HG02798 (cell line): ENCODE measurements at regions not wholly inside any gene's neighbourhood (a gene's known extent, or its start where the extent isn't known, plus 50 kb on each side); places are given as distances from the start of the nearest gene placed in this dataset.

Source experiments
- ATAC-seq: cut with Tn5 transposase; IDR thresholded peaks from one replicate; pipeline ENCODE4 v1.9.1; 2021; ENCODE audit warnings: mild to moderate bottlenecking; ENCODE audit not compliant: unreplicated experiment, poor library complexity

DNA sequence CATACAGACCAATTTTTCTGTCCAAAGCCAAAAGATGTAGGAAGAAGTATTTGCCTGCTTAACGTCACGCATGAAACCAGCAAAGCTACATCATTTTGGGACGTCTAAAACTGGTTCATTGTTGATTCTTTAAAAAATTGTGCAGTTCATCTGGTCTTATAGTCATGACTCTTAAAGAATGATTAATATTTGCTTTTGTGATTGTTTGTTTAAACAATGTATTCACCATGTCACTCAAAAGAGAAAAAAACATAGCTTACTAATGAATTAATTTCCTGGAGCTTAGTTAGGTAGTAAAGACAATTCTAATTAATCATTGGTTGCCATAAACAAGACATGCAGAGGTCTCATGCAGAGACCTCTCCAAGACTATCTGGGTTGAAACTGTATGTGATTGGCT is 157.3 kb downstream of the RPS12 start:
- no peak for ATAC-seq

DNA sequence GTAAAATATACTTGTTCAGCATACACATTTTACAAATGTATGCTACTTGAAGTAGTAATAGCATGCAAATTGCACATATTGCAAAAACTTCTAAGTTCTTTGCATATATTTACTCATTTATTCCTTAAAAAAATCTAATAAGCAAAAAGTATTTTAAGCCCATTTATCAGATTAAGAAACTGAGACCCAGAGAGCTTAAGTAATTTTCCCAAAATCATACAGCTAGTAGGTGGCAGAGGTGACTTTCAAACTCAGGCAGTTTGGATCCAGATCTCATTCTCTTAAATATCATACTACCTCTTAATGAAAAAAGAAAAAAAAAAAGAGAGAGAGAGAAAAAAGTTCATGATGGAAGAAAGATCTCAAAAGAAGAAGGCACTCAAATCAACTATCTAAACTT is 157.9 kb downstream of the RPS12 start:
- no peak for ATAC-seq

DNA sequence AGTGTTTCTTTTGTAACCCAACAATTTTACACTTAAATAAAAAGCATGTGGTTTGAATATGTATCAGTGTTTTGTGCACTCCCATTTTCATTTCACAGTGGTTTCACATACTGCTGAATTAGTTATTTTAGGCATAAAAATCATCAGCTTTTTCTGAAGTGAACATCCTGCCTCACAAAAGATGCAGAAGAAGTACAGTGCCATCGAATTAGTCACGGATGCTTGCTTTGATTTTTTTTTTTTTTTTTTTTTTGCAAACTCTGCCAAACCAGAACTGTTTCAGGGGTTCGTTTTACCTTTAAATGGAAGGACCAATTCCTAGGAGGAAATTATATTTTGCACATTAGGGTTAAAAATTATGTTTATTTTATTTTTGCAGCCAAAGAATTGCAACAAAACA is 158.6 kb downstream of the RPS12 start:
- ATAC-seq: no peak

DNA sequence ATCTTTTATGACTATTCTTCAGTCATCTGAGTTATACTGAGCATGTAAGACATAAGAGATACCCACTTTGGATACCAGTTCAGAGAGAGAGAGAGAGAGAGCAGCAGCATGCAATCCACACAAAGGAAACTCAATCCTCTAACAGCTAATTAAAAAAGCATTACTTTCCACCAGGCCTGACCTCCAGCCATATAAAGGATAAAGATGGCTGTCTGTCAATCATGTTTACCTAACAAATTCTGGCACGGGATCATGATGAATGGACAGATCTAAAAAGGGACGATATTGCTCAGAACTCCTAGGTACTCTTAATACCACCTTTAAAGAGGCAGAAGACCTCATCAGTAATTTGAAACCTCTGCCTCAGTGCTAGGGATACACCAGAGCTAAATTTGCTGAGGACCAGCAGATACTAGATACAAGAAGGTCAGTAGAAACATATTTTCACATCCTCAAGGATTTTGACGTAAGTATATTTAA is 159.2 kb downstream of the RPS12 start:
- ATAC-seq: no peak

DNA sequence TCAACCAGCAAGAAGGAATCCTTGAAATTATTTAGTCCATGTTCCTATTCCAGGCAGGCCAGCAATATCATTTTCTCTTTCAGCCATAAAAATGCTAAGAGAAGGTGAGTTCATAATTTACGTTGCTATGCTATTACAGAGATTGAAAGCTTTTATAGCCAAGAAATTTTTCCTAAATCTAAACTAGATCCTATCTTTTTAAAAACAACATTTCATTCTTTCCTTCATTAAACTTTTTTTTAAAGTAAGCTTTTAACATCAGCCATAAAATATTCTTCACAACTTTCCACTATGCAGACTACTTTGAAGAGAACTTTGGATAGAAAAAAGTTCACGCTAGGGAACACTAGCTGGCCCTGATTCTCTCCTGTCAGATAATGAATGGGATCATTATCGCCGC is 159.8 kb downstream of the RPS12 start:
- no peak for ATAC-seq

DNA sequence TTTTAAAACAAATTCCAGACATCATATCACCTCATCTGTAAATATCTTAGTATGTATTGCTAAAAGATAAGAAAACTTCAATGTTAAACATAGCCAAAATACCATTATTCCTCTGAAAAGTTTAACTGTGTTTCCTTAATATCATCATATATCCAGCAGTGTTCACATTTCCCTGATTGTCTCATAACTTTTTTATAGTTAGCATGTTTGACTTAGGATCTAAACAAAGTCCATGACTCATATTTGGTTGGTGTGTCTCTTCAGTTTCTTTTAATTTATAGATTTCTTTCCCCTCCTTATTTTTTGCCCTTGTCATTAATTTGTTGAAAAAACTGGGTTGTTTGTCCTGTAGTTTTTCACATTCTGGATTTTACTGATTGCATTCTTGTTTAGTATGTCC is 163.0 kb downstream of the RPS12 start:
- ATAC-seq: no peak

DNA sequence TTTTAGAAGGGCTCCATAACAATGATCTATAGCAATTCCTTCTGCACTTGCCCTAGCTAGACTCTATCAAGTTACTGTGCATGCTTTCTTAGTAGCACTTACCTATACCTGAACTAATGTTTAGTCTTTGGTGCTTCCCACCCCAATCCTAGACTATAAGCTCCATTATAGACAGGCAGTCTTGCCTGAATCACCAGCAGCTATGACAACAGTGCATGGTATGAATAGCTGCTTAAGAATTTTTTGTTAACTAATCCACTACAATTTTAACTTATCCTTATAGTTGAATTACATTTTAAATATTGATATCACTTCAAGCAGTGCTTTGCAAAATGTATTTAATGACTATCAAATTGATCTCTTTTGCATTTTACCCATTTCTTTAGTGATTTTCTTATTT is 164.3 kb downstream of the RPS12 start:
- ATAC-seq: no peak

DNA sequence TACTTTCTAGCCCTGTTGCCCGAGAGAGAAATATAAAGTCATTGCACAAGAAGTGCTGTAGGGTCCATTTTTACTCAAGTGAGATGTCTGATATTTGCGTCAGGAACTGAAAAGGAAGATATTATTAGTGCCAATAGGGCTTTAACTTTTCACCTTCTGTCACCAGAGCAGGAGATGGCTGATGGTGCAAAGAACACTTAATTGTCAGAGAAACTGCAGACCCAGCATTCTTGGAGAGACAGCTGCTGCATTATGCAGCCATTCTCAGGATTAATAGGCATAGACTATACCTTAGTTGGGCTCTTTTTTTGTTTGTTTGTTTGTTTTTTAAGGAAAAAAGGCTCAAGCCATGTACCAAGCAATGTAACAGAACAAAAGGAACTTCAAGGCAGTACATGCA is 179.4 kb downstream of the RPS12 start:
- no peak for ATAC-seq

DNA sequence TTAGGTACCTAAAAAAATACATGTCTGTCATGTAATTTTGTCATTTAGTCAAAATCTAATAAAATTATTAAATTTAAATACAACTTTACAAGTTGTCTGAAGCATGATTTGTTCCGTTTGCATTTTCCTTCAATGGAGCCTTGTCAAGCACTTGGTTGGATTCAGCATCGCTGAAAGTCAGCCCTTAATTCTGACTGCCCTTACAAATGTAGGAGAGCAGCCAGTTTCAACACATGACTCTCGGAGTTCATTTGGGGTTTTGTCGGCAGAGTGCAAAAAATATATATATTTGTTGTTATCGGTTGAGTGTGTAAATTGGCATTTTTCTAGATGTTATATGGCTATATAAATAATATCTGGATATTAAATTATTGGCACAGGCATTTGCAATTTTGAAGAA is 180.6 kb downstream of the RPS12 start:
- ATAC-seq: no peak

DNA sequence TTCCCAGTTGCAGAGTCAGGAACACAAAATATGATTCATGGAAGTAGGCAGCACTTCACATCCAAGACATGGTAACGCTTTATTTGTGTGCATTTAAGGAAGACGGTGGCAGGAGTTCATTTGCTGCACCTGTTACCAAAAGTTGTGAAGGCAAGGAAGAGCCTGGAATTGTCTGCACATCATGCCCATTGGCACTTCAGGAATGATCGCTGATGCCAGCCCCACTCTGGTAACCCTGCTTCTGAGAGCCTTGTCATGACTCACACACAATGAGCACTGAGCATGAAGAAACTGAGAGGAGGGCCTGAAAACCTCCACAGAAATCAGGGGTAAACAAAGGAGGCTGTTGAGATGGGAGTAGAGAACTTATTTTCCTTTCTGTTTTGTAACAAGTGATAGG is 181.1 kb downstream of the RPS12 start:
- no peak for ATAC-seq

DNA sequence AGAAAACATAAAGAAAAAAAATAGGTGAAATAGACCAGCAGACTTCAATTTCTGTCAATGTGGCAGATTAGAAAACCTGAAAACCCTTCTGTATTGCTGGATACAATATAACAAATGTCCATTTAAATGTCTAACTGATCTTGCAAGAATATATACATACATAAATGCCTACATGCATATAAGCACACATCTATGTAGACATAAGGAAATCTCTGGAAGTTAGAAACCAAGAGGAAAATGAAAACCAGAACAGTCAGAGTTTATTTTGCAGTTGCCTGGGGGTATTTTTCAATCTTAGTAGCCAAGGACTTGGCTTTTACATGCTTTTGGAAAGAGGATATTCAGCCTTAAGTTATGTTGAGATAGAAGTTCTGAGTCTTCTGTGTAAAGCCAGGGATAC is 184.0 kb downstream of the RPS12 start:
- ATAC-seq: no peak

DNA sequence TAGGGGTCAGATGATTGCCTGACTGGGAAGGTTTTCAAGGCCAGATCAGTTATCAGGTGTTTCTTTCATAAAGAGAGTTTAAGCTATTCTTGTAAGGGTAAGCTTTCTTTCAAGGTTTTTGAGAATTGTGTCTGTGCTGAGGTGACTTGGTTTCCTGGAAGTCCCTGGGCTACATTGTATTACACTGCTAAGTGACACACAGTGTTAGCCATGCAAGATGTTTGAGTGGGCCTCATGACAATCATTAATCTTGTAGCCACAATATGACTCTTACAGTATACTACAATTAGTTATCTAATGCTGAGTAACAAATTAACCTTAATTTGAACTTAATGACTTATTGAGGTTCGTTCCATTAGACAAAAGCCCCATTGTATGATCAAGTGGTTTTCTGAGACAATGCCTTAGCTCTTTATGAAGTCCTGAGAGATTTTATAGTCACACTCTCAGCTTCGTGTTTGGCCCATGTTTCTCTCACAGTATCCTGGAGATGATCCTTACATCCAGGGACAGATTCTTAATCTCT is 186.7 kb downstream of the RPS12 start:
- ATAC-seq: no peak

DNA sequence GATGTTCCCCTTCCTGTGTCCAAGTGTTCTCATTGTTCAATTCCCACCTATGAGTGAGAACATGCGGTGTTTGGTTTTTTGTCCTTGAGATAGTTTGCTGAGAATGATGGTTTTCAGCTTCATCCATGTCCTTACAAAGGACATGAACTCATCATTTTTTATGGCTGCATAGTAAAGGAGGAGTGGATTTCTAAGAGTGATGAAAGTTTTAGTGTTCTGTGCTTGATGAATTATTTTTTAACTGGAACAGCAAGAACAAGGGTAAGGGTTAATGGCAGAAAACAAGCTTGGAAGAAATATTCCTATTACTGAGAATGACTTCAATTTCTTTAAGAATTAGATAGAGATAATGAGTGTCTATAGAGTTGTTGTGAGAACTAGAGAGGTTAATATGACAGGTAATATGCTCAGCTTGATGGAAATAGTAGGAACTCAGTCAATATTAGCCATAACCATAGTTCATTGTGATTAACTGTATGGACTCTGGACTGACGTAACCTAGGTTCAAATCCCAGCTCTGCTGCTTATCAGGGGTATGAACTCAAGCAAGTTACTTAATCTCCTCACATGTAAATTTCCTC is 190.0 kb downstream of the RPS12 start:
- ATAC-seq: no peak

DNA sequence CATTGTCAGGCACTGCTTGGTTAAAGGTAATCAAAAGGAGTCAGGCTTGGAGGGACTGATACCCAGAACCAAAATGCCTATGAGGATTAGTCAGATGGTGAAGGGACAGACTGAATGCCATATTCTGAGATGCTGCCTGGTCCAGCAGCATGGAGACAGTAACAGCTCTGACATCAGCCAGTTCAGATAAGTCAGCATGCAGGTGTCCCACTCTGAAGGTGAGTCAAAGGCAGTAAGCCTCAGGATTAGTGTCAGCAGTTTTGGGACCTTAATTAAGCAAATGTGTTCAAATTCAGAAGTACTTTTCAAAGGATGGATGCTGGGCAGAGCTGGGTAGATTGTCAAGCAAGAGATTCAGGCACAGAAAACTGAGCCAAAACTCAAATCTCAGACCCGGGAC is 198.4 kb downstream of the RPS12 start:
- no peak for ATAC-seq

DNA sequence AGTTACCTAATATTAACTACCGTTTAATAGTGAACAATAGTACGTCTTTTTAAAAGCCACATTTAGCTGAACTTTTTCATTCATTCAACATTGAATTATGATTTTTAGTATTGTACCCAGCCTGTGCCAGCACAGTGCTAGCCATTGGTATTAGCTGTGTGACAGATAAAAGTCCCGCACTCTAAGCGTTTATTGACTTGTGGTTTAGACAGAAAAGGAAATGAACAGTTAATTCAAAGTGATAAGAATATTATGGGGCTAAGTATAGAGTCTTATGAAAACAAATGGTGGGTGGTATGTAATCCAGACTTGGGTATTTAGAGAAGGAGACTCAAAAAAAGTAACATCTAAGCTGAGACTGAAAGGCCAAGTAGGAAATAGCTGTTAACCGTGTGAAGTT is 202.3 kb downstream of the RPS12 start:
- no peak for ATAC-seq

DNA sequence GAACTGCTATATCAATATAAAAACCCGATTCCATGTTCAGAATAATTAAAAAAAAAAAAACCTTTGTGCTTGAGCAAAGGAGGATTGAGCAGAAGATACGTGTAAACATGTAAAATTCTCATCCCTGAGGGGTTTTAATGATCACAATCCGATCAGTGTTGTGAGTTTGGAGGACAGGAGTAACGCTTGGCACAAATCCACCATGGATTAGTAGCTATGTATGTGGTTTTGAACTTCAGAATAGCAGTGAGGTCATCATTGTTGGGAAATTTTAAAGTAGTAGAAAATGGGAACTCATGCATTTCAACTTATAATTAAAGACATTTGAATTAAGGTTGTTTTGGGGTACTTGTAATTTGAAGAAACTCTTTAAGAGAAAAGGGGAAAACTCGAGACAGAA is 203.2 kb downstream of the RPS12 start:
- ATAC-seq: no peak

DNA sequence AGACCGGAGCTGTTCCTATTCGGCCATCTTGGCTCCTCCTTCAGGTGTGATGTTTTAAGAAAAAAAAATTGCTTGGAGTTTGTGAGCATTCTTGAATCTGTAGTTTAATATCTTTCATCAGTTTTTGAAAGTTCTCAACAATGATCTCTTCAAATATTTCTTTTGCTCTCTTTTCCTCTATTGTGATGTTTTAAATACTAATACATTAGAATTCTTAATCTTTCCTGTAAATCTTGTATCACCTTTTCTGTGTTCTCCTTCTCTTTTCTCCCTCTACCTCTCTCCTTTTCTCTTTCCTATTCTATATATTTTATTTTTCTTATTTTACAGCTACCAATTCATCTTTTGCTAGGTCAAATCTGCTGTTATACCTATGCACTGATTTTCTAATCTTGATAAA is 212.3 kb downstream of the RPS12 start:
- no peak for ATAC-seq

DNA sequence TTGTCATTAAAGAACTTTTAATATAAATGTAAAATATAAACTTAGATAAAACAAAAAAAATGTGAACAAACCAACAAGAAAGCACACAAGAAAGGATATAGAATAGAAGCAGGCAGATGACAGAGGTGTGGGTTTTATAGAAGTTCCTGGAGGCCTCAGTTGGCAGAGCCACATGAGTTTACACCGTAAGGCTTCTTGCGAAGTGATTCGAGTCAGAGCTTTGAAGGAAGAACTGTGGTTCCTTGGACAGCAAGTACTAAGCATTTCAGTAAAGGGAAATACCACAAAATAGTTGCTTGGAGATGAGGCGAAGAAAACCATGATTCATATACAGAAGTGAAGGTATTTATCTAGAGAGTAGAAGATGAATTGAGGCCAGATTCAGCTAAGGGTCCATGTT is 207.9 kb upstream of the EYA4 start:
- no peak for ATAC-seq

DNA sequence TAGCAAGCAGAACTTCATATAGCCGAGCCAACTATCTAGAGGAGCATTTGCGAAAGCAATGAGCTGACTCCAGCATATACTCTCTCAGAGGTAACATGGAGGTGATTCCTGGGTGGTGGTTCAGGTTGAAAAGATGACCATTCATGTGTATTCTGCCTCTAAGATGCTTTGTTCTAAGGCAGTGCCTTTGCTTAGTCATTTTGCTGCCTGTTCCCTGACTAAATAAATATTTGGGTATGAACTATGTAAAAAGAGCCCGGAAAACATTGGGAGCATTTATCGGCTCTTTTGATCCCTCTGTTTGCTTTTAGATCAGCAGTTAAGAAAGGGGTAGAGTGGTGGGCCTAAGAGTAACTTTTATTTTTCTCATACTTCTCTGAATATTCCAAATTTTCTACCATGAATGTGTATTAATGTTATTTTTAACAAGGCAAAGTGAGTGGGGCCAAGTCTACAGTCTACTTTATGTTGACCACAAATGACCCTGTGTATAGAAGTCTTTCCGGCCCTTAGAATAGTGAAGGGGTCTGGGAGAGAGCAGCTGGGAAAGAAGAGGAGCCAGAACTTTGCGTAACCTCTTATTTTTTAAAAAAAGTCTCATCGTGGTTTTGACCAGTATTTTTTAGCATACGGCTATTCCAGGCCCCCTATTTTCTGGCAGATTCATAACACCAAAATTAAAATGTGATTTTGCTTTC is 206.5 kb upstream of the EYA4 start:
- ATAC-seq: no peak

DNA sequence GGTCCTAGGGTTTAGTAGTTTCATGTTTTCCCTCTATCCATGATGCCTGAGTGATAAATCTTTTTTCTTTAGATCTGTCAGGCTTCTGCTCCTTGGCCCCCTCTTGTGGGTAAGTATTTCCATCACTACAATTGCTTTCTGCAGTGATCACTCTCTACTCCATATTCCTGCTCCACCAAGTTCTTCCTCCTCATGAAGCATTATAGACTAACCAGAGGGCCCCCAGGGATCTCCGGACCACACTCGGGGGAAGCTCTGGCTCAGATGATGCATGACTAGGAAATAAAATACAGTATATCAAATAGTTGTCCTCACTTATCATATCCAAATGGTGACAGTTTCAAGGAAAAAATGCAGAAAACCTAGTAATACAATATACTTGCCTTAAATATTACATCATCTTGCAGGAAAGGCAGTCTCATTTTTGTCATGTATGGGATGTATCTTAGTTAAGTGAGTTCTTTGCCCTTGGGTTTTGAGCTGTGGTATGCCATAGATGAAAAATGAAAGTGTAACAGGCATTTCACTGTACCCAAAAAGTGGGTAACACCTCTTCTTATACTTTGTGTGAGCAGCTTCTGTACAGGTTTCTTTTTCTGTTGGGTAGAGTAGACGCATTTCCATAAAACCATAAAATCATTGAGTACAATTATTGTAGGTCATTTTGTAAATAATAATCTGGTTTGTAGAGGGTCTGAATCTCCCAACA is 200.9 kb upstream of the EYA4 start:
- no peak for ATAC-seq

DNA sequence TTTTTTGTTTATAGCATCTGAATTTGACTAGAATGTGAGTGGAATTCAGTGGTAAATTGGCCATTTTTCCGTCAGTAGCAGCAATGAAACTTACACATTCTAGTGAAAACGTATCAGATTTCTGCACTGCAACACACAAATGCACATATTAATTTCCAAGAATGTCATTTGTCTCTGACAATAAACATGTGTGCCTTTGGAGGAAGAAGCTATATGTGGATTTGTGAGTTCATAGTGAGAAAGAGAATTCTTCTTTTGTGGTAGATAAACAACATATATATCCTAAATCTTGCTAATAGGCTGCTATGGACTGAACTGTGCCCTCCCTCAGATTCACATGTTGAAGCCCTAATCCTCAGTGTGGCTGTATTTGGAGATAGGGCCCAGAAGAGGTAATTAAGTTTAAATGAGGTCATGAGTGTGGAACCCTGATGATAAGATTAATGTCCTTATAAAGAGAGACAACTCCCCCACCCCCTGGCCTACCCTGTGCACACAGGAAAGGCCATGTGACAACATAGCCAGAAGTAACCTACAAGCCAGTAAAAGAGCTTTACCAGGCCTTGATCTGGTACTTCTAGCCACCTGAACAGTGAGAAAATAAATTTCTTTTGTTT is 200.2 kb upstream of the EYA4 start:
- no peak for ATAC-seq
